HCT116 (cell line): ENCODE measurements at regions not wholly inside any gene's neighbourhood (a gene's known extent, or its start where the extent isn't known, plus 50 kb on each side); places are given as distances from the start of the nearest gene placed in this dataset.

ENCODE experiments used
- ATAC-seq: fragments of 200-7000 bp; cut with Tn5 transposase; 2 replicates; pipeline ENCODE4 v1.9.1; 2020; ENCODE audit warnings: mild to moderate bottlenecking, moderate library complexity
- BruUV-seq: library from RNA; stranded (reverse); fragments of 400-500 nt; replicated peaks from 2 replicates; lab custom pipeline; 2021; lab: Mats Ljungman, UMichigan
- CTCF ChIA-PET: fragments of 300-600 bp; sonication (Branson Sonifier 250); formaldehyde crosslinking; loops from one replicate; lab custom pipeline; 2021; ENCODE audit warnings: antibody characterized with exemption; lab: Charles Lee
- POLR2A ChIA-PET: fragments of 300-600, 350-600 bp; sonication (Branson Sonifier 250); formaldehyde crosslinking; loops from one replicate; lab custom pipeline; 2021; ENCODE audit warnings: antibody characterized with exemption; lab: Charles Lee
- RAD21 ChIA-PET, 2 experiments: fragments of 300-600 bp; sonication (Branson Sonifier 250); formaldehyde crosslinking; loops; one replicate each; lab custom pipeline; 2023; ENCODE audit warnings: low total read pairs in 2 of 2; ENCODE audit not compliant: uncharacterized antibody in 2 of 2, unreplicated experiment in 2 of 2, low non-redundant PET in 1 of 2; lab: Charles Lee
- DNase-seq: peaks from one replicate; pipeline ENCODE4 v3.0.0-alpha.2; 2010; ENCODE audit warnings: low read depth, low spot score
- H2AFZ ChIP-seq: fragments of 200-600 bp; shearing (Covaris generic), sonication (generic); 2 replicates; pipeline ENCODE4 v1.6.1; 2017; ENCODE audit warnings: low read depth, mixed run types, mixed read lengths, antibody characterized with exemption, low read length; ENCODE audit not compliant: poor library complexity, severe bottlenecking
- H3K27ac ChIP-seq: 2 replicates; pipeline ENCODE4 v1.5.1; 2012; ENCODE audit warnings: low read depth, low read length
- H3K27me3 ChIP-seq: fragments of 200-600 bp; sonication (generic); 2 replicates; pipeline ENCODE4 v1.6.1; 2016; ENCODE audit warnings: mixed run types, low read length, mixed read lengths; ENCODE audit not compliant: insufficient read depth
- H3K36me3 ChIP-seq, 2 experiments: fragments of 200-500 bp in 1 of 2; fragments of 200-600 bp in 1 of 2; sonication (Bioruptor generic) in 1 of 2; sonication (generic) in 1 of 2; 2 replicates each; pipeline versions ENCODE4 v1.5.1 to v1.6.1; 2014 to 2016; ENCODE audit warnings: low read length in 2 of 2, inconsistent platforms in 1 of 2, mixed read lengths in 1 of 2, mixed run types in 1 of 2; ENCODE audit not compliant: insufficient read depth in 2 of 2, control insufficient read depth in 1 of 2
- H3K4me1 ChIP-seq, 2 experiments: fragments of 200-600 bp in 1 of 2; sonication (generic) in 1 of 2; 2 replicates each; pipeline versions ENCODE4 v1.5.1 to v1.6.1; 2012 to 2017; ENCODE audit warnings: low read length in 2 of 2, inconsistent platforms in 1 of 2, mild to moderate bottlenecking in 1 of 2, mixed read lengths in 1 of 2, mixed run types in 1 of 2, moderate library complexity in 1 of 2; ENCODE audit not compliant: insufficient read depth in 2 of 2, control insufficient read depth in 1 of 2
- H3K4me2 ChIP-seq: fragments of 200-600 bp; sonication (generic); 2 replicates; pipeline ENCODE4 v1.6.1; 2017; ENCODE audit warnings: mixed run types, low read length, mixed read lengths
- H3K4me3 ChIP-seq, 2 experiments: fragments of 200-600 bp in 1 of 2; sonication (generic) in 1 of 2; replicated peaks in 1 of 2; 2 replicates each; pipeline ENCODE4 v1.5.1; 2011 to 2016; ENCODE audit warnings: low read length in 2 of 2, control low read depth in 1 of 2, low read depth in 1 of 2, mild to moderate bottlenecking in 1 of 2, mixed read lengths in 1 of 2, mixed run types in 1 of 2
- H3K79me2 ChIP-seq: fragments of 200-600 bp; sonication (generic); 2 replicates; pipeline ENCODE4 v1.6.1; 2017; ENCODE audit warnings: mild to moderate bottlenecking, mixed run types, low read length, moderate library complexity, mixed read lengths; ENCODE audit not compliant: insufficient read depth
- H3K9ac ChIP-seq: fragments of 200-600 bp; sonication (generic); 2 replicates; pipeline ENCODE4 v1.6.1; 2016; ENCODE audit warnings: low read length, mixed read lengths
- H3K9me2 ChIP-seq: fragments of 200-600 bp; sonication (generic), shearing (Covaris generic); 2 replicates; pipeline ENCODE4 v1.6.1; 2017; ENCODE audit warnings: mixed run types, mild to moderate bottlenecking, moderate library complexity; ENCODE audit not compliant: insufficient read depth
- H3K9me3 ChIP-seq, 2 experiments: fragments of 200-500 bp in 1 of 2; fragments of 200-600 bp in 1 of 2; sonication (Bioruptor generic) in 1 of 2; sonication (generic) in 1 of 2; 2 replicates each; pipeline ENCODE4 v1.6.1; 2014 to 2017; ENCODE audit warnings: low read length in 2 of 2, mixed read lengths in 2 of 2, inconsistent platforms in 1 of 2, low read depth in 1 of 2, mild to moderate bottlenecking in 1 of 2, mixed run types in 1 of 2, moderate library complexity in 1 of 2; ENCODE audit not compliant: control insufficient read depth in 1 of 2, insufficient read depth in 1 of 2
- H4K20me1 ChIP-seq: fragments of 200-600 bp; sonication (generic), shearing (Covaris generic); 2 replicates; pipeline ENCODE4 v1.6.1; 2017; ENCODE audit warnings: mixed run types, mild to moderate bottlenecking, moderate library complexity; ENCODE audit not compliant: insufficient read depth
- ATF3 ChIP-seq: IDR thresholded peaks from 2 replicates; pipeline ENCODE4 v1.6.1; 2012
- CBX3 ChIP-seq: IDR thresholded peaks from 2 replicates; pipeline ENCODE4 v1.6.1; 2012; ENCODE audit warnings: low read depth
- CEBPB ChIP-seq: IDR thresholded peaks from 2 replicates; pipeline ENCODE4 v1.6.1; 2012; ENCODE audit warnings: low read depth
- CTCF ChIP-seq, 3 experiments: fragments of 200-600 bp in 1 of 3; sonication (generic) in 1 of 3; IDR thresholded peaks in 2 of 3; conservative IDR thresholded peaks in 1 of 3; 2 replicates each; pipeline ENCODE4 v1.5.1; 2012 to 2017; ENCODE audit warnings: low read depth in 2 of 3, low read length in 2 of 3, antibody characterized with exemption in 1 of 3, borderline replicate concordance in 1 of 3, control low read depth in 1 of 3, mild to moderate bottlenecking in 1 of 3, mixed read lengths in 1 of 3, mixed run types in 1 of 3, moderate library complexity in 1 of 3; ENCODE audit not compliant: insufficient read depth in 1 of 3
- EGR1 ChIP-seq: IDR thresholded peaks from 2 replicates; pipeline ENCODE4 v1.6.1; 2012; ENCODE audit warnings: low read depth
- EZH2phosphoT487 ChIP-seq: fragments of 200-600 bp; IDR thresholded peaks from 2 replicates; pipeline ENCODE4 v1.6.1; 2018; ENCODE audit warnings: antibody characterized with exemption, borderline replicate concordance
- JUND ChIP-seq: IDR thresholded peaks from 2 replicates; pipeline ENCODE4 v1.6.1; 2012
- POLR2A ChIP-seq: IDR thresholded peaks from 2 replicates; pipeline ENCODE4 v1.7.0; 2011; ENCODE audit warnings: borderline replicate concordance; ENCODE audit not compliant: insufficient read depth, insufficient read length; ENCODE audit errors: extremely low read depth
- POLR2AphosphoS5 ChIP-seq: IDR thresholded peaks from 2 replicates; pipeline ENCODE4 v1.6.1; 2011; ENCODE audit warnings: mild to moderate bottlenecking, low read depth, low read length, moderate library complexity
- RAD21 ChIP-seq: IDR thresholded peaks from 2 replicates; pipeline ENCODE4 v1.6.1; 2012; ENCODE audit warnings: low read depth, mild to moderate bottlenecking
- REST ChIP-seq: IDR thresholded peaks from 2 replicates; pipeline ENCODE4 v1.6.1; 2012; ENCODE audit warnings: low read depth
- SRF ChIP-seq: IDR thresholded peaks from 2 replicates; pipeline ENCODE4 v1.6.1; 2012; ENCODE audit warnings: low read depth
- YY1 ChIP-seq: IDR thresholded peaks from 2 replicates; pipeline ENCODE4 v1.6.1; 2011; ENCODE audit warnings: low read length, low read depth, moderate library complexity, mild to moderate bottlenecking; ENCODE audit not compliant: insufficient replicate concordance; ENCODE audit errors: extremely low read depth
- ZBTB33 ChIP-seq: IDR thresholded peaks from 2 replicates; pipeline ENCODE4 v1.6.1; 2011; ENCODE audit warnings: mild to moderate bottlenecking, low read length, moderate library complexity; ENCODE audit not compliant: insufficient replicate concordance; ENCODE audit errors: extremely low read depth
- ZFX ChIP-seq: fragments of 450-650 bp; IDR thresholded peaks from 2 replicates; pipeline ENCODE4 v1.6.1; 2017
- intact Hi-C: fragments of 100-400 bp; cut with micrococcal nuclease; formaldehyde crosslinking; loops from 2 replicates; pipeline ENCODE4 v1.10.0; 2022

GRCh38 chr9:23079798-23080197 lies 633.2 kb downstream of the DMRTA1 start:
- Histone ChIP-seq H3K79me2 (no peaks in the 10 kb centered on the region), H4K20me1 (no peaks in the 10 kb centered on the region), H2AFZ (no peak overlapping the region), H3K4me2 (no peak overlapping the region), H3K4me1 (no peaks in the 10 kb centered on the region), H3K9ac (no peak overlapping the region), H3K36me3 (no peaks in the 10 kb centered on the region), H3K4me3 (no peak overlapping the region), H3K27ac (no peak overlapping the region), H3K9me3 (no peaks in the 10 kb centered on the region), H3K9me2 (no peaks in the 10 kb centered on the region), H3K27me3 (no peaks in the 10 kb centered on the region)
- no TSS peak for BruUV-seq
- RAD21 ChIA-PET: no interaction called here
- ATAC-seq (no peak), DNase-seq (no peak)
- intact Hi-C loops: no loop called here
- TF ChIP-seq CEBPB (no peak), SRF (no peak), CTCF (IDR thresholded peaks at IDR 0.05 in 2 of 3, conservative IDR thresholded peaks at IDR 0.05 in 1 of 3; ENCODE audit: borderline replicate concordance in 1 of 3, insufficient read depth in 1 of 3, low read depth in 2 of 3, low read length in 2 of 3) (no peak), YY1 (no peak), EZH2phosphoT487 (no peak), RAD21 (no peak), ZFX (no peak), CBX3 (no peak), ATF3 (no peak), JUND (no peak), POLR2AphosphoS5 (no peak), REST (no peak), ZBTB33 (no peak), POLR2A (no peak), EGR1 (no peak)
- POLR2A ChIA-PET: no interaction called here
- CTCF ChIA-PET: no interaction called here
